HG03045 (cell line): ENCODE measurements at regions not wholly inside any gene's neighbourhood (a gene's known extent, or its start where the extent isn't known, plus 50 kb on each side); places are given as distances from the start of the nearest gene placed in this dataset.
"Not testable (repeated sequence)": the region's sequence is repeated elsewhere in the genome, so short reads cannot be mapped to it uniquely, and the experiment has no call there.

ENCODE experiments used
- ATAC-seq: cut with Tn5 transposase; IDR thresholded peaks from one replicate; pipeline ENCODE4 v1.9.1; 2021; ENCODE audit warnings: mild to moderate bottlenecking, moderate library complexity; ENCODE audit not compliant: unreplicated experiment

GRCh38 chr4:9702019-9702418 is 79.4 kb upstream of the DRD5 start:
- ATAC-seq, result not testable (repeated sequence)

- not testable (repeated sequence) for ATAC-seq
Observed at GRCh38 chr4:9702696-9703095, 78.7 kb upstream of the DRD5 start.

- ATAC-seq, result no peak
Observed at GRCh38 chr4:9703391-9703790, 78.0 kb upstream of the DRD5 start.

- ATAC-seq, result not testable (repeated sequence)
Observed at GRCh38 chr4:9704126-9704525, 77.3 kb upstream of the DRD5 start.

- ATAC-seq, result no peak
Observed at GRCh38 chr4:9704551-9705332, 76.7 kb upstream of the DRD5 start.

GRCh38 chr4:9707281-9707680 is 74.2 kb upstream of the DRD5 start:
- not testable (repeated sequence) for ATAC-seq

GRCh38 chr4:9707936-9708335 is 73.5 kb upstream of the DRD5 start:
- not testable (repeated sequence) for ATAC-seq

- no peak for ATAC-seq
Observed at GRCh38 chr4:9709724-9710123, 71.7 kb upstream of the DRD5 start.

- not testable (repeated sequence) for ATAC-seq
Observed at GRCh38 chr4:9715271-9715670, 66.2 kb upstream of the DRD5 start.

GRCh38 chr4:9716093-9716492 is 65.3 kb upstream of the DRD5 start:
- ATAC-seq, result no peak

- not testable (repeated sequence) for ATAC-seq
Observed at GRCh38 chr4:9718246-9718939, 63.0 kb upstream of the DRD5 start.

GRCh38 chr4:9722131-9722530 is 59.3 kb upstream of the DRD5 start:
- not testable (repeated sequence) for ATAC-seq
